Ovary (tissue), 3 donors: ENCODE measurements at regions not wholly inside any gene's neighbourhood (a gene's known extent, or its start where the extent isn't known, plus 50 kb on each side); places are given as distances from the start of the nearest gene placed in this dataset.

ENCODE experiments used
- CTCF ChIP-seq, 3 donors: fragments of 450-650 bp in 2 of 3; fragments of 200-600 bp in 1 of 3; IDR thresholded peaks; one replicate each; pipeline versions ENCODE4 v1.5.1 to v1.8.0; 2016 to 2022; ENCODE audit warnings: antibody characterized with exemption in 3 of 3, mild to moderate bottlenecking in 1 of 3
- POLR2A ChIP-seq: fragments of 450-650 bp; IDR thresholded peaks from one replicate; pipeline ENCODE4 v1.6.1; 2017; ENCODE audit warnings: antibody characterized with exemption, mild to moderate bottlenecking, moderate library complexity
- donor health status: DM: no; HTN: no; CAD: no.

GRCh38 chrX:115388879-115389278 is 99.4 kb downstream of the LUZP4 start:
- TF ChIP-seq CTCF (IDR thresholded peaks at IDR 0.05) (no peak), POLR2A (no peak)
